Left lung (tissue), 4 donors: ENCODE measurements at regions not wholly inside any gene's neighbourhood (a gene's known extent, or its start where the extent isn't known, plus 50 kb on each side); places are given as distances from the start of the nearest gene placed in this dataset.

ENCODE experiments used
- ATAC-seq: fragments of 200-7000 bp; cut with Tn5 transposase; one replicate; pipeline ENCODE4 v1.9.1; 2020; ENCODE audit warnings: moderate library complexity
- DNase-seq, 4 donors: peaks; one replicate each; pipeline ENCODE4 v3.0.0-alpha.2; 2013 to 2020
- H3K27ac ChIP-seq, 2 donors: fragments of 200-600 bp; sonication (generic) in 1 of 2; one replicate each; pipeline versions ENCODE4 v1.5.0 to v1.8.0; 2020 to 2021
- H3K27me3 ChIP-seq, 2 donors: fragments of 200-600 bp; sonication (generic) in 1 of 2; one replicate each; pipeline versions ENCODE4 v1.5.0 to v1.8.0; 2020 to 2021
- H3K36me3 ChIP-seq, 2 donors: fragments of 200-600 bp; sonication (generic) in 1 of 2; one replicate each; pipeline versions ENCODE4 v1.5.0 to v1.8.0; 2020 to 2021
- H3K4me1 ChIP-seq, 2 donors: fragments of 200-600 bp; one replicate each; pipeline ENCODE4 v1.8.0; 2021
- H3K4me3 ChIP-seq, 2 donors: fragments of 200-600 bp; sonication (generic) in 1 of 2; one replicate each; pipeline versions ENCODE4 v1.5.0 to v1.8.0; 2020 to 2021; ENCODE audit warnings: mild to moderate bottlenecking in 1 of 2
- H3K9me3 ChIP-seq, 2 donors: fragments of 200-600 bp; sonication (generic) in 1 of 2; one replicate each; pipeline versions ENCODE4 v1.5.0 to v1.8.0; 2020 to 2021
- CTCF ChIP-seq, 2 donors: fragments of 200-600 bp; sonication (generic) in 1 of 2; IDR thresholded peaks; one replicate each; pipeline versions ENCODE4 v1.5.0 to v1.8.0; 2021; ENCODE audit warnings: antibody characterized with exemption in 2 of 2
- intact Hi-C, 2 donors: fragments of 100-400 bp; cut with DNase I; formaldehyde crosslinking; loops; one replicate each; pipeline versions ENCODE4 v1.11.2 to v1.14.2; 2022
- donor health status: DM: no; HTN: yes; CAD: no.
- donor health status: DM: no; HTN: no; CAD: no.

- Histone ChIP-seq H3K9me3 (no peaks in the 10 kb centered on the region), H3K4me1 (no peaks in the 10 kb centered on the region), H3K4me3 (no peak overlapping the region), H3K27ac (no peak overlapping the region), H3K27me3 (no peaks in the 10 kb centered on the region), H3K36me3 (no peaks in the 10 kb centered on the region)
- intact Hi-C loops, result no loop called here
- ATAC-seq, result no peak
- no peak for DNase-seq
- no peak for TF ChIP-seq CTCF (IDR thresholded peaks at IDR 0.05)
Measured at GRCh38 chr20:17014217-17014616, 212.6 kb upstream of the PCSK2 start.

GRCh38 chr20:17014756-17015366 lies 212.0 kb upstream of the PCSK2 start:
- H3K4me1 ChIP-seq, result no peaks in the 10 kb centered on the region
- no peak for TF ChIP-seq CTCF (IDR thresholded peaks at IDR 0.05)
- intact Hi-C loops, result no loop called here
- DNase-seq (no peak), ATAC-seq (no peak)
- no peaks in the 10 kb centered on the region for H3K27me3 ChIP-seq
- no peak overlapping the region for H3K27ac ChIP-seq
- no peak overlapping the region for H3K4me3 ChIP-seq
- no peaks in the 10 kb centered on the region for H3K36me3 ChIP-seq
- no peaks in the 10 kb centered on the region for H3K9me3 ChIP-seq

- H3K9me3 ChIP-seq, result no peaks in the 10 kb centered on the region
- no peak overlapping the region for H3K27ac ChIP-seq
- H3K4me3 ChIP-seq, result no peak overlapping the region
- intact Hi-C loops, result no loop called here
- no peak for TF ChIP-seq CTCF (IDR thresholded peaks at IDR 0.05)
- no peaks in the 10 kb centered on the region for H3K36me3 ChIP-seq
- no peak for ATAC-seq
- no peaks in the 10 kb centered on the region for H3K27me3 ChIP-seq
- DNase-seq, result no peak
- H3K4me1 ChIP-seq, result no peaks in the 10 kb centered on the region
Measured at GRCh38 chr20:17017232-17017631, 209.6 kb upstream of the PCSK2 start.

- intact Hi-C loops, result no loop called here
Measured at GRCh38 chr20:17021481-17021880, 205.4 kb upstream of the PCSK2 start.

GRCh38 chr20:17023036-17023435 lies 203.8 kb upstream of the PCSK2 start:
- intact Hi-C loops, result no loop called here
- Histone ChIP-seq H3K4me3 (no peak overlapping the region), H3K27ac (no peak overlapping the region), H3K4me1 (no peaks in the 10 kb centered on the region), H3K27me3 (no peaks in the 10 kb centered on the region), H3K9me3 (peaks cover 0 to 15% of the 10 kb centered on the region in 2 donors), H3K36me3 (no peaks in the 10 kb centered on the region)
- TF ChIP-seq CTCF (IDR thresholded peaks at IDR 0.05), result no peak
- DNase-seq (no peak), ATAC-seq (no peak)

More at GRCh38 chr20:17021481-17021880, 205.4 kb upstream of the PCSK2 start:
- DNase-seq (no peak), ATAC-seq (no peak)
- H3K27ac ChIP-seq, result no peak overlapping the region
- no peaks in the 10 kb centered on the region for H3K36me3 ChIP-seq
- H3K27me3 ChIP-seq, result no peaks in the 10 kb centered on the region
- TF ChIP-seq CTCF (IDR thresholded peaks at IDR 0.05), result no peak
- no peak overlapping the region for H3K4me3 ChIP-seq
- H3K9me3 ChIP-seq, result peaks cover 0 to 5% of the 10 kb centered on the region in 2 donors
- no peaks in the 10 kb centered on the region for H3K4me1 ChIP-seq
